AG04449 (cell line): ENCODE measurements at regions not wholly inside any gene's neighbourhood (a gene's known extent, or its start where the extent isn't known, plus 50 kb on each side); places are given as distances from the start of the nearest gene placed in this dataset.

ENCODE experiments used
- CTCF ChIA-PET: fragments of 350-600 bp; formaldehyde crosslinking; extraction: SDS; loops from one replicate; lab custom pipeline; 2021; ENCODE audit warnings: antibody characterized with exemption; lab: Yijun Ruan, JAX
- POLR2A ChIA-PET: fragments of 400-600, 350-600 bp; formaldehyde crosslinking; extraction: SDS; loops from one replicate; lab custom pipeline; 2020; ENCODE audit warnings: antibody characterized with exemption, inconsistent platforms; lab: Yijun Ruan, JAX
- DNase-seq: peaks from one replicate; pipeline ENCODE4 v3.0.0-alpha.2; 2010; ENCODE audit warnings: low read depth, low spot score
- H3K4me3 ChIP-seq: 2 replicates; pipeline ENCODE4 v1.5.1; 2011; ENCODE audit warnings: low read depth, mild to moderate bottlenecking, control low read depth, low read length
- CTCF ChIP-seq: IDR thresholded peaks from one replicate; pipeline ENCODE4 v1.5.1; 2011; ENCODE audit warnings: mild to moderate bottlenecking, moderate library complexity, low read length, control low read depth, inconsistent platforms; ENCODE audit not compliant: insufficient read depth; ENCODE audit errors: missing control alignments

- TF ChIP-seq CTCF, result no peak
- ChIA-PET POLR2A (interaction anchor here (0.6 kb wide), 1 partner anchor 18 kb away, joined by 3 read pairs; no protein-coding TSS in a partner anchor), CTCF (interaction anchor here (1.0 to 1.3 kb wide), 2 partner anchors 19 to 74 kb away, joined by 3 to 4 read pairs; no protein-coding TSS in a partner anchor)
- no peak overlapping the region for H3K4me3 ChIP-seq
- no peak for DNase-seq
Measured at GRCh38 chr14:59103396-59103795, 85.1 kb upstream of the DAAM1 start.

- DNase-seq, result no peak
- CTCF ChIA-PET, result interaction anchor here (0.9 to 2.4 kb wide), 3 partner anchors 16 to 469 kb away, joined by 3 to 15 read pairs (median 10); partner anchors contain the start of gene CCDC175
- POLR2A ChIA-PET, result no interaction called here
- no peak for TF ChIP-seq CTCF
- H3K4me3 ChIP-seq, result no peak overlapping the region
Measured at GRCh38 chr14:59107819-59108218, 80.6 kb upstream of the DAAM1 start.

DNA sequence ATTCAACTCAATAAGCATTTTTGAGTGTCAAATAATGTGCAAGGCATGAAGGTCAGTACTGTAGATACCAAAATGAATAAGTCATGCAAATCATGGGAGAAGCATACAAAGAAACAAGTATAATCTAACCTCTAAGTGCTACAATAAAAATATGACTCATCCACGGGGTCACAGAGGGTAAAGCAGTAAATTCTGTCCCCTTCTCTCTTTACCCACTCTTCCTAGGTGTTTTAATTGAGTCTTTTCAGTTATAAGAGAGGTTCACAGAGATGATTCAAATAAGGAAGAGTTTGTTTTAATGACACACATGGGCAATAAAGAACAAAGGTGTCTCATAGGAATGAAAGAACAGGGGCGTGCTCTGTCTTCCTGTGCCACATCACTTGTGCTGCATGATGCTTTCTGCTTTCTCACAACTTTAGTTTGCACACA is 71.5 kb upstream of the DAAM1 start:
- DNase-seq, result no peak
- CTCF ChIA-PET, result no interaction called here
- TF ChIP-seq CTCF, result no peak
- POLR2A ChIA-PET, result no interaction called here
- H3K4me3 ChIP-seq, result no peak overlapping the region

GRCh38 chr14:59117754-59118528 is 70.5 kb upstream of the DAAM1 start:
- POLR2A ChIA-PET, result no interaction called here
- TF ChIP-seq CTCF, result no peak
- CTCF ChIA-PET, result interaction anchor here (0.6 to 1.5 kb wide), 5 partner anchors 9 to 617 kb away, joined by 3 to 5 read pairs (median 4); no protein-coding TSS in a partner anchor

GRCh38 chr14:59120921-59121320 is 67.5 kb upstream of the DAAM1 start:
- no peak for TF ChIP-seq CTCF
- no peak overlapping the region for H3K4me3 ChIP-seq
- CTCF ChIA-PET, result interaction anchor here (1.7 to 17.3 kb wide), 5 partner anchors 87 to 619 kb away, joined by 5 to 443 read pairs (median 52); partner anchors contain the start of gene DACT1
- POLR2A ChIA-PET, result no interaction called here
- DNase-seq, result no peak

More at GRCh38 chr14:59117754-59118528, 70.5 kb upstream of the DAAM1 start:
- DNase-seq, result no peak
- H3K4me3 ChIP-seq, result no peak overlapping the region

DNA sequence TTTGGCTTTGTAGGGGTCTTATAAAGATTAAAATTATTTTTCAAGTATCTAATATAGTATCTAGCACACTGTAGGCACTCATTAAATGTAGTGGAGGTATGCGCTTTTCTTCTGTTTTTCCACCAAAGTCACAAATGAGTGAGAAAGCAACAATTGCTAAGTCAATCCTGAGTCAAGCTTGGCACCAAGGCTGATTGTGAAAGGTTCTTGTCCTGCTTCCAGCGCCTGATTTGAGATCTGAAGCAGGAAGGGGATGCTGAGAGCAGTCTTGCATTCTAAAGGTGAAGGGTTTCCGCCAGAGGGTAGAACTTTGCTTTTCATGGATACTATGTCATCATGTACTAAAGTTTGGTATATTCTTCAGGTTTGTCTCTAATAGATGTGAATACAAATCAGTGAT is 64.9 kb upstream of the DAAM1 start:
- TF ChIP-seq CTCF, result no peak
- no peak overlapping the region for H3K4me3 ChIP-seq
- ChIA-PET CTCF (interaction anchor here (0.9 to 17.3 kb wide), 21 partner anchors 10 to 621 kb away, joined by 3 to 443 read pairs (median 6); partner anchors contain the start of genes CCDC175, DACT1, JKAMP and L3HYPDH), POLR2A (no interaction called here)
- DNase-seq, result no peak
